OCI-LY1 (cell line): ENCODE measurements at regions not wholly inside any gene's neighbourhood (a gene's known extent, or its start where the extent isn't known, plus 50 kb on each side); places are given as distances from the start of the nearest gene placed in this dataset.

Experiments used
- EZH2 ChIP-seq: fragments of 200-600 bp; sonication (generic), shearing (Covaris generic); IDR thresholded peaks from 2 replicates; pipeline ENCODE4 v1.8.0; 2017; ENCODE audit warnings: borderline replicate concordance, mixed run types, mild to moderate bottlenecking, antibody characterized with exemption, low read length, moderate library complexity, mixed read lengths
- TF ChIP-seq, protein P1 (sequence below): fragments of 200-600 bp; sonication (generic), shearing (Covaris generic); IDR thresholded peaks from 2 replicates; pipeline ENCODE4 v1.5.1; 2017; ENCODE audit warnings: mild to moderate bottlenecking, antibody characterized with exemption, low read length, moderate library complexity, mixed read lengths

DNA sequence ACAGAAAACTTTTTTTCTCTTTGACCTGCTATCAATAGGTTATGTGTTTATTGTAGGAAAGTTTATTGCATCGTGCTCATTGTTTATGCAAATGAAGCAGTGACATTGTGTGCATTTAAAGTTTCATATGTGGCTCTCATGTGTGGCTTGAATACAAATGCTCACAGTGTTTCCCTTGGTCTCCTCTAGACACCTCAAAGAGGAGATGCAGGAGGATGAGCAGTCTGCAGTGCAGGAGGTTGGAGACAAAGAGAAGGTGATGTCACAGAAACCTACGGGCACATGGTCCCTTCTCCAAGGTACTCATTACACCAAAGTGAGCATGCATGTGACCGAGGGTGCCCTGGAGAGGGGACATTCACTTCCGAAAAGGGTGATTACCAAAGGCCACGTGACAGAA, 430.2 kb downstream of the INHBA start:
- TF ChIP-seq, protein P1, sequence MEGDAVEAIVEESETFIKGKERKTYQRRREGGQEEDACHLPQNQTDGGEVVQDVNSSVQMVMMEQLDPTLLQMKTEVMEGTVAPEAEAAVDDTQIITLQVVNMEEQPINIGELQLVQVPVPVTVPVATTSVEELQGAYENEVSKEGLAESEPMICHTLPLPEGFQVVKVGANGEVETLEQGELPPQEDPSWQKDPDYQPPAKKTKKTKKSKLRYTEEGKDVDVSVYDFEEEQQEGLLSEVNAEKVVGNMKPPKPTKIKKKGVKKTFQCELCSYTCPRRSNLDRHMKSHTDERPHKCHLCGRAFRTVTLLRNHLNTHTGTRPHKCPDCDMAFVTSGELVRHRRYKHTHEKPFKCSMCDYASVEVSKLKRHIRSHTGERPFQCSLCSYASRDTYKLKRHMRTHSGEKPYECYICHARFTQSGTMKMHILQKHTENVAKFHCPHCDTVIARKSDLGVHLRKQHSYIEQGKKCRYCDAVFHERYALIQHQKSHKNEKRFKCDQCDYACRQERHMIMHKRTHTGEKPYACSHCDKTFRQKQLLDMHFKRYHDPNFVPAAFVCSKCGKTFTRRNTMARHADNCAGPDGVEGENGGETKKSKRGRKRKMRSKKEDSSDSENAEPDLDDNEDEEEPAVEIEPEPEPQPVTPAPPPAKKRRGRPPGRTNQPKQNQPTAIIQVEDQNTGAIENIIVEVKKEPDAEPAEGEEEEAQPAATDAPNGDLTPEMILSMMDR = no peak
- TF ChIP-seq EZH2 = no peak
